K562 (cell line): ENCODE measurements at regions not wholly inside any gene's neighbourhood (a gene's known extent, or its start where the extent isn't known, plus 50 kb on each side); places are given as distances from the start of the nearest gene placed in this dataset.

Experiments used
- ATAC-seq: fragments of 200-7000 bp; cut with Tn5 transposase; 3 replicates; pipeline ENCODE4 v1.9.1; 2020; ENCODE audit warnings: moderate library complexity
- BruUV-seq: library from RNA; stranded (reverse); fragments of 400-500 nt; replicated peaks from 2 replicates; lab custom pipeline; 2021; lab: Mats Ljungman, UMichigan
- CTCF ChIA-PET: fragments of 300-600 bp; formaldehyde crosslinking; extraction: SDS; loops from one replicate; lab custom pipeline; 2021; ENCODE audit warnings: low intra/inter-chr PET ratio; lab: Yijun Ruan, JAX
- POLR2A ChIA-PET: fragments of 300-600, 350-650 bp; sonication (Branson Sonifier 250); formaldehyde crosslinking; extraction: SDS; loops from one replicate; lab custom pipeline; 2021; ENCODE audit warnings: antibody characterized with exemption, inconsistent platforms; lab: Yijun Ruan, JAX
- DNase-seq, 4 experiments: peaks; one replicate each; pipeline versions ENCODE4 v3.0.0 to v3.0.0-alpha.2; 2011 to 2018; ENCODE audit warnings: low spot score in 3 of 4, mixed read lengths in 3 of 4; ENCODE audit errors: extremely low read depth in 1 of 4
- FAIRE-seq: peaks from 2 replicates; lab custom pipeline; 2011; peaks lifted over from hg19 to GRCh38; lab: Jason Lieb, UNC
- H2AFZ ChIP-seq: 2 replicates; pipeline ENCODE4 v1.6.0; 2011; ENCODE audit warnings: low read depth, low read length, control low read depth, inconsistent platforms
- H3K27ac ChIP-seq: fragments of 200-600 bp; 3 replicates; pipeline ENCODE4 v1.8.0; 2011; ENCODE audit warnings: low read depth, mild to moderate bottlenecking, control low read depth, inconsistent platforms, low read length, moderate library complexity, mixed read lengths; ENCODE audit errors: extremely low read depth
- H3K27me3 ChIP-seq, 2 experiments: fragments of 300-600 bp in 1 of 2; 2 replicates in 1 of 2; 3 replicates in 1 of 2; pipeline versions ENCODE4 v1.6.0 to v1.8.0; 2011; ENCODE audit warnings: inconsistent platforms in 2 of 2, low read length in 2 of 2, mild to moderate bottlenecking in 1 of 2, mixed read lengths in 1 of 2, moderate library complexity in 1 of 2; ENCODE audit not compliant: control insufficient read depth in 2 of 2, insufficient read depth in 2 of 2
- H3K36me3 ChIP-seq: fragments of 300-600 bp; 3 replicates; pipeline ENCODE4 v1.8.0; 2011; ENCODE audit warnings: mild to moderate bottlenecking, low read length, inconsistent platforms; ENCODE audit not compliant: control insufficient read depth, insufficient read depth
- H3K4me1 ChIP-seq, 2 experiments: fragments of 200-600 bp in 1 of 2; replicated peaks in 1 of 2; 2 replicates in 1 of 2; 3 replicates in 1 of 2; pipeline versions ENCODE4 v1.5.1 to v1.8.0; 2011; ENCODE audit warnings: inconsistent platforms in 2 of 2, low read length in 2 of 2, mild to moderate bottlenecking in 1 of 2, mixed read lengths in 1 of 2, moderate library complexity in 1 of 2; ENCODE audit not compliant: control insufficient read depth in 2 of 2, insufficient read depth in 2 of 2
- H3K4me2 ChIP-seq: 2 replicates; pipeline ENCODE4 v1.6.1; 2011; ENCODE audit warnings: low read length, control low read depth, inconsistent platforms, mixed read lengths; ENCODE audit not compliant: insufficient read depth
- H3K4me3 ChIP-seq: fragments of 200-600 bp; sonication (generic), shearing (Covaris generic); 2 replicates; pipeline ENCODE4 v1.5.1; 2016; ENCODE audit warnings: control low read depth, inconsistent platforms
- H3K79me2 ChIP-seq: fragments of 200-600 bp; 3 replicates; pipeline ENCODE4 v1.8.0; 2011; ENCODE audit warnings: low read length, inconsistent platforms; ENCODE audit not compliant: control insufficient read depth, insufficient read depth
- H3K9ac ChIP-seq, 2 experiments: 2 replicates each; pipeline versions ENCODE4 v1.6.0 to v1.6.1; 2011; ENCODE audit warnings: low read depth in 2 of 2, low read length in 2 of 2, control low read depth in 1 of 2, inconsistent platforms in 1 of 2, mild to moderate bottlenecking in 1 of 2, mixed read lengths in 1 of 2; ENCODE audit not compliant: insufficient read depth in 1 of 2
- H3K9me1 ChIP-seq: one replicate; pipeline ENCODE4 v1.6.0; 2011; ENCODE audit warnings: inconsistent platforms, mild to moderate bottlenecking, low read length, moderate library complexity; ENCODE audit not compliant: control insufficient read depth, insufficient read depth
- H3K9me3 ChIP-seq: replicated peaks from 2 replicates; pipeline ENCODE4 v1.5.1; 2011; ENCODE audit warnings: low read depth, low read length, inconsistent platforms; ENCODE audit not compliant: control insufficient read depth, insufficient read depth
- H4K20me1 ChIP-seq: replicated peaks from 2 replicates; pipeline ENCODE4 v1.6.1; 2011; ENCODE audit warnings: low read length, inconsistent platforms, mixed read lengths; ENCODE audit not compliant: control insufficient read depth, insufficient read depth
- CREB1 ChIP-seq, 2 experiments: sonication (generic) in 1 of 2; formaldehyde crosslinking in 1 of 2; IDR thresholded peaks; 2 replicates each; pipeline versions ENCODE4 v1.6.1 to v1.8.0; 2012 to 2022; ENCODE audit warnings: inconsistent platforms in 1 of 2, mild to moderate bottlenecking in 1 of 2, missing genetic modification reagents in 1 of 2, moderate library complexity in 1 of 2
- EP400 ChIP-seq: fragments of 450-650 bp; IDR thresholded peaks from 2 replicates; pipeline ENCODE4 v1.6.1; 2017; ENCODE audit warnings: antibody characterized with exemption, mild to moderate bottlenecking, moderate library complexity
- GTF2A2 ChIP-seq: IDR thresholded peaks from 2 replicates; pipeline ENCODE4 v1.6.1; 2016; ENCODE audit warnings: mild to moderate bottlenecking, missing genetic modification characterization, missing compliant biosample characterization
- MCM2 ChIP-seq: fragments of 450-650 bp; IDR thresholded peaks from 2 replicates; pipeline ENCODE4 v1.6.1; 2017; ENCODE audit warnings: low read depth, mild to moderate bottlenecking
- POLR2AphosphoS5 ChIP-seq: IDR thresholded peaks from 2 replicates; pipeline ENCODE4 v1.6.1; 2011; ENCODE audit warnings: mild to moderate bottlenecking, low read depth, low read length, moderate library complexity; ENCODE audit not compliant: control insufficient read depth, insufficient read depth
- POLR2G ChIP-seq: fragments of 200-400 bp; formaldehyde crosslinking; IDR thresholded peaks from 2 replicates; pipeline ENCODE4 v1.6.1; 2017; ENCODE audit warnings: low read depth, mild to moderate bottlenecking, antibody characterized with exemption, low read length, moderate library complexity
- SRSF1 ChIP-seq: fragments of 200-400 bp; formaldehyde crosslinking; IDR thresholded peaks from 2 replicates; pipeline ENCODE4 v1.6.1; 2017; ENCODE audit warnings: mild to moderate bottlenecking, low read depth, low read length, moderate library complexity
- ZBED1 ChIP-seq: IDR thresholded peaks from 2 replicates; pipeline ENCODE4 v1.6.1; 2014
- ZBTB9 ChIP-seq: fragments of 450-650 bp; formaldehyde crosslinking; IDR thresholded peaks from 2 replicates; pipeline ENCODE4 v1.4.0; 2020; ENCODE audit warnings: mild to moderate bottlenecking, moderate library complexity
- ZNF121 ChIP-seq: sonication (generic); formaldehyde crosslinking; conservative IDR thresholded peaks from 2 replicates; pipeline ENCODE4 v1.8.0; 2022; ENCODE audit warnings: missing genetic modification reagents
- ZNF282 ChIP-seq: sonication (generic); formaldehyde crosslinking; IDR thresholded peaks from 2 replicates; pipeline ENCODE4 v1.8.1; 2023; ENCODE audit warnings: missing genetic modification reagents
- ZNF407 ChIP-seq: fragments of 450-650 bp; IDR thresholded peaks from 2 replicates; pipeline ENCODE4 v1.6.1; 2016; ENCODE audit warnings: low read depth
- ZNF561 ChIP-seq: fragments of 450-650 bp; formaldehyde crosslinking; conservative IDR thresholded peaks from 2 replicates; pipeline ENCODE4 v1.4.0; 2020; ENCODE audit warnings: mild to moderate bottlenecking, moderate library complexity
- ZNF785 ChIP-seq: fragments of 250-450 bp; sonication (Bioruptor Pico); IDR thresholded peaks from 2 replicates; pipeline ENCODE4 v1.4.0; 2020; ENCODE audit warnings: mild to moderate bottlenecking
- WGBS: fragments of 100-300 bp; shearing (Covaris generic); methylation state at CpG from one replicate; pipeline ENCODE4 v1.1.6; 2016; ENCODE audit warnings: low coverage, mixed read lengths; ENCODE audit not compliant: insufficient coverage; ENCODE audit errors: missing lambda C conversion rate; 5-methylcytosine and 5-hydroxymethylcytosine counted together
- in situ Hi-C: fragments of 300-500 bp; cut with MboI; formaldehyde crosslinking; loops from 4 replicates; pipeline ENCODE4 v1.15.0; 2018; ENCODE audit warnings: inconsistent platforms, mixed read lengths
- intact Hi-C: fragments of 100-400 bp; cut with micrococcal nuclease; formaldehyde crosslinking; loops from 2 replicates; pipeline ENCODE4 v1.14.2; 2022

- Histone ChIP-seq H3K4me1 (no peaks in the 10 kb centered on the region), H3K4me2 (no peak overlapping the region), H3K9me1 (no peaks in the 10 kb centered on the region), H3K36me3 (no peaks in the 10 kb centered on the region), H3K27ac (no peak overlapping the region), H2AFZ (no peak overlapping the region), H3K9ac (no peak overlapping the region), H4K20me1 (no peaks in the 10 kb centered on the region), H3K27me3 (no peaks in the 10 kb centered on the region), H3K4me3 (no peak overlapping the region), H3K79me2 (no peaks in the 10 kb centered on the region), H3K9me3 (no peaks in the 10 kb centered on the region)
- ATAC-seq (no peak), FAIRE-seq (no peak), DNase-seq (no peak)
- 3% methylated on average over 7 of the region's 7 CpGs for WGBS
- CTCF ChIA-PET, result no interaction called here
- BruUV-seq, result no TSS peak
- in situ Hi-C loops, result no loop called here
- POLR2A ChIA-PET, result no interaction called here
- intact Hi-C loops, result no loop called here
- TF ChIP-seq MCM2 (no peak), ZBTB9 (no peak), ZBED1 (no peak), ZNF282 (CRISPR knock-in tag) (no peak), GTF2A2 (tag) (no peak), SRSF1 (no peak), POLR2AphosphoS5 (no peak), EP400 (no peak), CREB1 (IDR thresholded peaks at IDR 0.05) (no peak), CREB1 (CRISPR knock-in tag; IDR thresholded peaks at IDR 0.05) (no peak), ZNF785 (CRISPR knock-in tag) (no peak), ZNF407 (no peak), ZNF561 (no peak), POLR2G (no peak), ZNF121 (CRISPR knock-in tag) (no peak)
Observed at GRCh38 chr5:60372786-60373185, 327.2 kb downstream of the DEPDC1B start.
